SKM-1 treated with dmso at 0.1 percent for 144 hours (cell line): ENCODE measurements at regions not wholly inside any gene's neighbourhood (a gene's known extent, or its start where the extent isn't known, plus 50 kb on each side); places are given as distances from the start of the nearest gene placed in this dataset.
"Not testable (repeated sequence)": the region's sequence is repeated elsewhere in the genome, so short reads cannot be mapped to it uniquely, and the experiment has no call there.

Experiments used
- DNase-seq: peaks from one replicate; lab custom pipeline; 2025; ENCODE audit not compliant: unreplicated experiment; lab: John Stamatoyannopoulos, UW

GRCh38 chr2:221999717-222000116 lies 299.1 kb downstream of the PAX3 start:
- DNase-seq = no peak

GRCh38 chr2:221999166-221999565 lies 299.6 kb downstream of the PAX3 start:
- DNase-seq = no peak

DNA sequence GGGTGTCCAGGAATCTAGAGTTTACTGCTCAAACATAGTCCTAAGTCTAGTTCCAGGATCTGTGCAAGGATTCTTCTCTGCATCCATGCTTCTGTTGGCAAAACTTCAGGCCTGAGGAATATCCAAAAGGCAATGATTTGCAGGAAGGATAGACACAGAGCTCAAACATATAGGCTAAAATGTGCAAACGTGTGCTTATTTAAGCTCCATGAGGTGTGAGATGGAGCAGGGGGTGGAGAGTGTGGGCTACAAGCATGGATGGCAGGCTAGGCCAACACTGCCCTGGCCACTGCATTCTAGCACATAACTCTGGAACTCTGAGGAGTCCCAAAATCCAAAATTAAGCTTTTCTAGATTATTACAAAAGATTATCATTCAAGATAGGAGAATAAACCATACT lies 301.1 kb downstream of the PAX3 start:
- DNase-seq = no peak

DNA sequence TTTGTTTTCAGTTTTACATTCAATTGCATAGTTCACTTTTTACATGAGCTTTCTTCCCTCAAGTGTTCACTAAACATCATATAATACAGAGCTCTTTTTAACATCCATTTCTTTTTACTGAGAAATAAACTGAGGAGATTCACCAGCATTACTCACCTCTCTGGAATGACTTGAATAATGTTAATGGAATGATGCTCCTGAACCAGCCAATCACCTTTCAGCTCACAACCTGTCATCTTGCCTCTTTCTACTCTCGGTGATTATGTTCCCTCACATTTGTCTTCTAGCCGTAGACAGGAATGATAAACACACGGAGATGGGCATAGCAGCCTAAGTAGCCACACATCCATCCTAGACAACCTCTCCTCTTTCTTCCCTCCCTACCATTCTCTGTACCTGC lies 301.7 kb downstream of the PAX3 start:
- DNase-seq = no peak

GRCh38 chr2:221994926-221995325 lies 303.9 kb downstream of the PAX3 start:
- no peak for DNase-seq

DNA sequence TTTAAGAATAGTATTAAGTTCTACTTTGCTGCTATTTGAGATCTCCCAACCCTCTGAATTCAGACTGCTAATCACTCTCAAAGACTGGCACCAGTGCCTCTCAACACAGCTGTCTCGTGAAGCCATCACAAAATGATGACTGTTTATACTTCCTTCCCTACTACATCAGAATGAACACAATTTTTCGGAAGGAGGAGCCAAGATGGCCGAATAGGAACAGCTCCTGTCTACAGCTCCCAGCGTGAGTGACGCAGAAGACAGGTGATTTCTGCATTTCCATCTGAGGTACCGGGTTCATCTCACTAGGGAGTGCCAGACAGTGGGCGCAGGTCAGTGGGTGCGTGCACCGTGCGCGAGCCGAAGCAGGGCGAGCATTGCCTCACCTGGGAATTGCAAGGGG lies 314.4 kb downstream of the PAX3 start:
- not testable (repeated sequence) for DNase-seq

- no peak for DNase-seq
Measured at GRCh38 chr2:221981912-221982470, 316.8 kb downstream of the PAX3 start.

- DNase-seq = peak; percentile 13
Measured at GRCh38 chr2:221975151-221975550, 323.6 kb downstream of the PAX3 start.

DNA sequence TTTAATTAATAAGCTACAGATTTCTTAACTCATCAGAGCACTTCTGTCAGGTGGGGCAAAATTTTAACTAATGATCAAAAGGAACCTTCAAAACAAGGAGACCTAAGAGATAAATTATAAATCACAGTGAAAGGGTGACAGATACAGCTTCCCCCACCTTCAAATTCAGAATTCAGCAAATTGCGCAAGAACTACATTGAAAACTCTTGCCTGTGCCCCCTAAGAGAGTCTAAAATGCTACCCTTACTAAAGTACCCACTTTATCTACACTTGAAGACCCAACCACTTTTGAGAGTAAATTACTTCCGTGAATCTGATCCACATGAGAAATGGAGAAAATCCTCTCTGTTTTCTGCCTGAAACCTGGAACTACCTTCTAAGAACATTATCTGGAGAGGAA lies 324.9 kb downstream of the PAX3 start:
- DNase-seq = no peak

DNA sequence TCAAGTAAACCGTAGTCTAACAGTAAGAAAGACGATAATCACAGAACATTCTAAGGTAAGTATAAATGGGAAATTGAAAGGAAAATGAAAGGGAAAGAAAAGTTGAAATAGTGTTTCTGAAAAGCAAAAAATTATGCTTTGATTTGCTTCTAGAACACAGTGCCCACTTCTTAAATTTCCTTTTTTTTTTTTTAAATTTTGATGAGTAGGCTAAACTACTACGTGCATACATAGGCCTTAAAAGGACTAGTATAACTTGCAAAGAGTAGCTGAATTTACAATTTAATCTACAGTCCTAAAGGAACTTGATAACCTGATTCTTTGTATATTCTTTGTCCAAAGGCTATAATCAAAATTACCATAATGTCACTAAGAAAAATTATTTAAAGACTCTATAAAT lies 325.3 kb downstream of the PAX3 start:
- no peak for DNase-seq

- no peak for DNase-seq
Measured at GRCh38 chr2:221972813-221973478, 325.9 kb downstream of the PAX3 start.

GRCh38 chr2:221970389-221970788 lies 328.4 kb downstream of the PAX3 start:
- DNase-seq = no peak

- no peak for DNase-seq
Measured at GRCh38 chr2:221969830-221970144, 329.0 kb downstream of the PAX3 start.

DNA sequence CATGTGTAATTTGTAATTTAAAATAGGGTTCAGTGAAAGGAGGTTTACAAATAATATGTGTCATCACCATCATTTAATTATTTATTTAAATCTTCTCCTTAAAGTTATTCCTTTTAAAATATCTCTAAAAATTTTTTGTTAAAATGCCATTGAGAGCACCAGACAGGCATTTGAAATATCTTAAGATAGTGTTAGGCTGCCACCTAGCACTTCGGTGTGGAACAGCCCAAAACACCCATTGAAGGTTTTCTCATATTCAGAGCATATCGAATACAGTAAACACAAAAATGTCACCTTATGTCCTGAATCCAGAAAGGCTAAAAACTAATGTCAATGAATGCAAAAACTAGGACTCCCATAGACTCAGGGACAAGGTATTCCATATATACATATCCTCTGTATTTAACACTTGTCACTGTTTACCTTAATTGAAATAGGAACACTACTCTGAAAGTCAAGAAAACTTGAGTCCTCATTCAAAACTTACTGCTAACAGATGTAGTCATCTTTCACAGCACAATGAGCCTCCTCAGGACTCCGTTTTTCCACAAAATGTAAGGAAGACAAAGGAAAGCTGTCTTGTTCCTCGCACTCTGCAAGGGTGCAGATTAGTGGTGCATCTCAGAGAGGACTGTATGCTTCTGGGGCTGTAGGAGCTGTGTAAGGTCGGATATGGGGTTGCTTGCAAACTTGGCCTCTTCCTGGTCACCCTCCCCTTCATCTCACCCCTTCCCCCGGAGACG lies 329.5 kb downstream of the PAX3 start:
- DNase-seq = peak; percentile 30

GRCh38 chr2:221962186-221962585 lies 336.6 kb downstream of the PAX3 start:
- no peak for DNase-seq

GRCh38 chr2:221961561-221961960 lies 337.2 kb downstream of the PAX3 start:
- DNase-seq = no peak

GRCh38 chr2:221958224-221958623 lies 340.6 kb downstream of the PAX3 start:
- no peak for DNase-seq

GRCh38 chr2:221948076-221948475 lies 350.7 kb downstream of the PAX3 start:
- DNase-seq = no peak

- DNase-seq = not testable (repeated sequence)
Measured at GRCh38 chr2:221944452-221944851, 354.3 kb downstream of the PAX3 start.

GRCh38 chr2:221943076-221943810 lies 355.6 kb downstream of the PAX3 start:
- DNase-seq = no peak

- DNase-seq = no peak
Measured at GRCh38 chr2:221931251-221931991, 359.3 kb upstream of the EPHA4 start.
